ENCODE measurements at regions not wholly inside any gene's neighbourhood (a gene's known extent, or its start where the extent isn't known, plus 50 kb on each side); places are given as distances from the start of the nearest gene placed in this dataset.

DNA sequence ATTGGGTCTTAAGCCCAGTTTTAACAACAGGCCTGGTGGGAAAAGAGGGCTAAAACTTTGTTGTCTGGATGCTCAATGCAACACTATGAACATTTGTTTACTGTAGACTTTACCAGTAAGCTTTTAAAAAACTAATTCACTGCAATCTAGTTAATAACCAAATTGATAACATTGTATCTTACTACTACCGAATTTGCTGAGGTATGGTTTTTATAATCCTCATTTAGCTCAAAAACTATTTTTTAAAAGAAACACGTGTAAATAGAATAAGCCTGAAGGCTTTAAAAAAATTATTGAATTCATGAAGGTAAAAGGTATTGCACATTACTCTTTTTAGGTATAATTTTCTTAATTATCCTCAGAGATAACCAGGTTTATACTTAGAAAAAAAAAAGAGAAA, 500.6 kb downstream of the RWDD3 start:
- Histone ChIP-seq H3K4me3 (ENCODE audit: low read depth in 2 of 2, low read length in 1 of 2) (no peak overlapping the region), H3K9ac (no peak overlapping the region), H3K27me3 (ENCODE audit: insufficient read depth) (no peaks in the 10 kb centered on the region), H3K4me2 (no peak overlapping the region), H2AFZ (ENCODE audit: low read depth) (no peak overlapping the region), H3K36me3 (replicated peaks in 1 of 2; ENCODE audit: control insufficient read depth in 1 of 2, insufficient read depth in 2 of 2, low read length in 1 of 2) (no peaks in the 10 kb centered on the region), H3K4me1 (ENCODE audit: control insufficient read depth in 1 of 2, insufficient read depth in 2 of 2, low read depth in 1 of 2, low read length in 1 of 2) (no peaks in the 10 kb centered on the region; a peak in 1 of 4 replicates), H3K9me2 (no peaks in the 10 kb centered on the region), H3K27ac (ENCODE audit: low read depth in 2 of 2, low read length in 1 of 2) (no peak overlapping the region), H3K79me2 (ENCODE audit: insufficient read depth) (no peaks in the 10 kb centered on the region), H3K9me3 (no peaks in the 10 kb centered on the region), H4K20me1 (ENCODE audit: insufficient read depth) (no peaks in the 10 kb centered on the region), H3F3A (replicated peaks; ENCODE audit: insufficient read depth) (no peaks in the 10 kb centered on the region)
- CTCF ChIA-PET, result interaction anchor here (1.3 kb wide), 1 partner anchor 58 kb away, joined by 4 read pairs; no protein-coding TSS in a partner anchor
- 6% methylated on average over 2 of the region's 2 CpGs for WGBS (ENCODE audit: low lambda C conversion rate)
- no peak for DNase-seq
- TF ChIP-seq, protein P1, sequence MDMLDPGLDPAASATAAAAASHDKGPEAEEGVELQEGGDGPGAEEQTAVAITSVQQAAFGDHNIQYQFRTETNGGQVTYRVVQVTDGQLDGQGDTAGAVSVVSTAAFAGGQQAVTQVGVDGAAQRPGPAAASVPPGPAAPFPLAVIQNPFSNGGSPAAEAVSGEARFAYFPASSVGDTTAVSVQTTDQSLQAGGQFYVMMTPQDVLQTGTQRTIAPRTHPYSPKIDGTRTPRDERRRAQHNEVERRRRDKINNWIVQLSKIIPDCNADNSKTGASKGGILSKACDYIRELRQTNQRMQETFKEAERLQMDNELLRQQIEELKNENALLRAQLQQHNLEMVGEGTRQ (IDR thresholded peaks at IDR 0.05; ENCODE audit: borderline replicate concordance, low read depth, low read length), result no peak
- TF ChIP-seq, protein P2, sequence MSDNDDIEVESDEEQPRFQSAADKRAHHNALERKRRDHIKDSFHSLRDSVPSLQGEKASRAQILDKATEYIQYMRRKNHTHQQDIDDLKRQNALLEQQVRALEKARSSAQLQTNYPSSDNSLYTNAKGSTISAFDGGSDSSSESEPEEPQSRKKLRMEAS (IDR thresholded peaks at IDR 0.05; ENCODE audit: low read depth), result no peak
- TF ChIP-seq MEF2A (IDR thresholded peaks at IDR 0.05; ENCODE audit: borderline replicate concordance, low read depth), result no peak
- TF ChIP-seq SIN3A (IDR thresholded peaks at IDR 0.05; ENCODE audit: borderline replicate concordance, low read depth, low read length), result no peak
- TF ChIP-seq TCF12 (IDR thresholded peaks at IDR 0.05), result no peak
- TF ChIP-seq TEAD4 (IDR thresholded peaks at IDR 0.05; ENCODE audit: borderline replicate concordance, insufficient read depth), result no peak
- TF ChIP-seq NFIC (IDR thresholded peaks at IDR 0.05; ENCODE audit: borderline replicate concordance), result no peak
- no peak for TF ChIP-seq GABPA (IDR thresholded peaks at IDR 0.05; ENCODE audit: low read depth)
- TF ChIP-seq NRF1 (IDR thresholded peaks at IDR 0.05; ENCODE audit: low read depth, low read length), result no peak
- no peak for TF ChIP-seq CHD2 (IDR thresholded peaks at IDR 0.05; ENCODE audit: low read length, partially characterized antibody)
- no peak for TF ChIP-seq FOSL2 (IDR thresholded peaks at IDR 0.05; ENCODE audit: borderline replicate concordance, low read depth)
- TF ChIP-seq, protein P3, sequence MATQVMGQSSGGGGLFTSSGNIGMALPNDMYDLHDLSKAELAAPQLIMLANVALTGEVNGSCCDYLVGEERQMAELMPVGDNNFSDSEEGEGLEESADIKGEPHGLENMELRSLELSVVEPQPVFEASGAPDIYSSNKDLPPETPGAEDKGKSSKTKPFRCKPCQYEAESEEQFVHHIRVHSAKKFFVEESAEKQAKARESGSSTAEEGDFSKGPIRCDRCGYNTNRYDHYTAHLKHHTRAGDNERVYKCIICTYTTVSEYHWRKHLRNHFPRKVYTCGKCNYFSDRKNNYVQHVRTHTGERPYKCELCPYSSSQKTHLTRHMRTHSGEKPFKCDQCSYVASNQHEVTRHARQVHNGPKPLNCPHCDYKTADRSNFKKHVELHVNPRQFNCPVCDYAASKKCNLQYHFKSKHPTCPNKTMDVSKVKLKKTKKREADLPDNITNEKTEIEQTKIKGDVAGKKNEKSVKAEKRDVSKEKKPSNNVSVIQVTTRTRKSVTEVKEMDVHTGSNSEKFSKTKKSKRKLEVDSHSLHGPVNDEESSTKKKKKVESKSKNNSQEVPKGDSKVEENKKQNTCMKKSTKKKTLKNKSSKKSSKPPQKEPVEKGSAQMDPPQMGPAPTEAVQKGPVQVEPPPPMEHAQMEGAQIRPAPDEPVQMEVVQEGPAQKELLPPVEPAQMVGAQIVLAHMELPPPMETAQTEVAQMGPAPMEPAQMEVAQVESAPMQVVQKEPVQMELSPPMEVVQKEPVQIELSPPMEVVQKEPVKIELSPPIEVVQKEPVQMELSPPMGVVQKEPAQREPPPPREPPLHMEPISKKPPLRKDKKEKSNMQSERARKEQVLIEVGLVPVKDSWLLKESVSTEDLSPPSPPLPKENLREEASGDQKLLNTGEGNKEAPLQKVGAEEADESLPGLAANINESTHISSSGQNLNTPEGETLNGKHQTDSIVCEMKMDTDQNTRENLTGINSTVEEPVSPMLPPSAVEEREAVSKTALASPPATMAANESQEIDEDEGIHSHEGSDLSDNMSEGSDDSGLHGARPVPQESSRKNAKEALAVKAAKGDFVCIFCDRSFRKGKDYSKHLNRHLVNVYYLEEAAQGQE (IDR thresholded peaks at IDR 0.05; ENCODE audit: low read depth, low read length), result no peak
- TF ChIP-seq EP300 (IDR thresholded peaks at IDR 0.05; ENCODE audit: borderline replicate concordance in 1 of 2, low read depth in 1 of 2, low read length in 1 of 2), result no peak
- POLR2A ChIA-PET, result no interaction called here

Data from SK-N-SH (cell line).